Ovary (tissue), 3 donors: ENCODE measurements at regions not wholly inside any gene's neighbourhood (a gene's known extent, or its start where the extent isn't known, plus 50 kb on each side); places are given as distances from the start of the nearest gene placed in this dataset.

Experiments used
- CTCF ChIP-seq, 3 donors: fragments of 450-650 bp in 2 of 3; fragments of 200-600 bp in 1 of 3; IDR thresholded peaks; one replicate each; pipeline versions ENCODE4 v1.5.1 to v1.8.0; 2016 to 2022; ENCODE audit warnings: antibody characterized with exemption in 3 of 3, mild to moderate bottlenecking in 1 of 3
- POLR2A ChIP-seq: fragments of 450-650 bp; IDR thresholded peaks from one replicate; pipeline ENCODE4 v1.6.1; 2017; ENCODE audit warnings: antibody characterized with exemption, mild to moderate bottlenecking, moderate library complexity
- donor health status: DM: no; HTN: no; CAD: no.

GRCh38 chr4:156505341-156505955 lies 466.2 kb downstream of the PDGFC start:
- no peak for TF ChIP-seq CTCF (IDR thresholded peaks at IDR 0.05)
- TF ChIP-seq POLR2A, result no peak
